GM12878 (cell line): ENCODE measurements at regions not wholly inside any gene's neighbourhood (a gene's known extent, or its start where the extent isn't known, plus 50 kb on each side); places are given as distances from the start of the nearest gene placed in this dataset.

Experiments
- ATAC-seq: fragments of 200-7000 bp; cut with Tn5 transposase; 3 replicates; pipeline ENCODE4 v1.9.1; 2020; ENCODE audit warnings: mild to moderate bottlenecking, moderate library complexity
- BruUV-seq: library from RNA; stranded (reverse); fragments of 400-500 nt; replicated peaks from 2 replicates; lab custom pipeline; 2021; lab: Mats Ljungman, UMichigan
- CTCF ChIA-PET: fragments of 300-600 bp; sonication (Branson Sonifier 250); formaldehyde crosslinking; extraction: SDS; loops from one replicate; lab custom pipeline; 2021; ENCODE audit warnings: inconsistent platforms; lab: Yijun Ruan, JAX
- POLR2A ChIA-PET: fragments of 350-600 bp; formaldehyde crosslinking; extraction: SDS; loops from one replicate; lab custom pipeline; 2021; ENCODE audit warnings: inconsistent platforms; lab: Charles Lee
- RAD21 ChIA-PET: fragments of 300-600 bp; sonication (Branson Sonifier 250); formaldehyde crosslinking; loops from one replicate; lab custom pipeline; 2023; ENCODE audit warnings: antibody characterized with exemption; ENCODE audit not compliant: unreplicated experiment; lab: Charles Lee
- SMC1A ChIA-PET: fragments of 300-600 bp; sonication (Branson Sonifier 250); formaldehyde crosslinking; loops from one replicate; lab custom pipeline; 2023; ENCODE audit not compliant: unreplicated experiment, uncharacterized antibody; lab: Charles Lee
- DNase-seq: peaks from one replicate; pipeline ENCODE4 v3.0.0-alpha.2; 2011; ENCODE audit warnings: low read depth, low spot score
- FAIRE-seq: peaks from 3 replicates; lab custom pipeline; 2011; peaks lifted over from hg19 to GRCh38; lab: Jason Lieb, UNC
- H2AFZ ChIP-seq: 2 replicates; pipeline ENCODE4 v1.6.0; 2011; ENCODE audit warnings: low read depth, low read length, control low read depth; ENCODE audit not compliant: control insufficient read depth
- H3K27ac ChIP-seq: 2 replicates; pipeline ENCODE4 v1.5.1; 2011; ENCODE audit warnings: control low read depth; ENCODE audit not compliant: control insufficient read depth, insufficient read depth
- H3K27me3 ChIP-seq, 2 experiments: replicated peaks in 1 of 2; 2 replicates each; pipeline versions ENCODE4 v1.6.0 to v1.6.1; 2011; ENCODE audit warnings: low read length in 1 of 2; ENCODE audit not compliant: control insufficient read depth in 2 of 2, insufficient read depth in 2 of 2
- H3K36me3 ChIP-seq, 2 experiments: 2 replicates each; pipeline ENCODE4 v1.5.1; 2011; ENCODE audit warnings: low read length in 1 of 2; ENCODE audit not compliant: control insufficient read depth in 2 of 2, insufficient read depth in 2 of 2
- H3K4me1 ChIP-seq: 2 replicates; pipeline ENCODE4 v1.6.1; 2011; ENCODE audit warnings: mild to moderate bottlenecking, low read length, moderate library complexity, mixed read lengths; ENCODE audit not compliant: control insufficient read depth, insufficient read depth
- H3K4me2 ChIP-seq: 2 replicates; pipeline ENCODE4 v1.6.0; 2011; ENCODE audit warnings: control low read depth; ENCODE audit not compliant: control insufficient read depth, insufficient read depth
- H3K4me3 ChIP-seq: fragments of 200-600 bp; sonication (generic); 2 replicates; pipeline ENCODE4 v1.5.1; 2016
- H3K79me2 ChIP-seq: 2 replicates; pipeline ENCODE4 v1.6.0; 2011; ENCODE audit warnings: low read length; ENCODE audit not compliant: control insufficient read depth, insufficient read depth
- H3K9ac ChIP-seq: 2 replicates; pipeline ENCODE4 v1.8.0; 2011; ENCODE audit warnings: low read length, control low read depth, mixed read lengths; ENCODE audit not compliant: control insufficient read depth, insufficient read depth
- H3K9me3 ChIP-seq: replicated peaks from 3 replicates; pipeline ENCODE4 v1.5.1; 2011; ENCODE audit warnings: mild to moderate bottlenecking, low read length; ENCODE audit not compliant: control insufficient read depth, insufficient read depth
- H4K20me1 ChIP-seq: 2 replicates; pipeline ENCODE4 v1.6.0; 2011; ENCODE audit not compliant: control insufficient read depth, insufficient read depth
- CBX5 ChIP-seq: sonication (generic); IDR thresholded peaks from 2 replicates; pipeline ENCODE4 v1.6.1; 2016; ENCODE audit warnings: low read depth, moderate library complexity, mild to moderate bottlenecking, inconsistent platforms
- CHD4 ChIP-seq: fragments of 200-600 bp; sonication (generic); IDR thresholded peaks from 2 replicates; pipeline ENCODE4 v1.6.1; 2016; ENCODE audit warnings: mild to moderate bottlenecking
- FOXK2 ChIP-seq: fragments of 450-650 bp; IDR thresholded peaks from 2 replicates; pipeline ENCODE4 v1.6.1; 2017; ENCODE audit warnings: mild to moderate bottlenecking, moderate library complexity
- POLR2AphosphoS2 ChIP-seq: IDR thresholded peaks from 2 replicates; pipeline ENCODE4 v1.6.1; 2011; ENCODE audit warnings: low read depth, mild to moderate bottlenecking, low read length, improper control_type of control experiment, moderate library complexity
- RAD21 ChIP-seq: IDR thresholded peaks from 2 replicates; pipeline ENCODE4 v1.6.1; 2011; ENCODE audit warnings: mild to moderate bottlenecking, low read depth, low read length, moderate library complexity; ENCODE audit not compliant: insufficient read depth
- RCOR1 ChIP-seq: conservative IDR thresholded peaks from 2 replicates; pipeline ENCODE4 v1.6.1; 2012; ENCODE audit warnings: low read depth, low read length, improper control_type of control experiment
- RELA ChIP-seq: fragments of 450-650 bp; IDR thresholded peaks from 2 replicates; pipeline ENCODE4 v1.8.0; 2014; ENCODE audit warnings: borderline replicate concordance; ENCODE audit not compliant: partially characterized antibody
- WGBS: methylation state at CpG from one replicate; pipeline ENCODE4 v1.1.6; 2016; ENCODE audit warnings: low lambda C conversion rate; ENCODE audit not compliant: insufficient replicate concordance, insufficient coverage; ENCODE audit errors: missing lambda C conversion rate; 5-methylcytosine and 5-hydroxymethylcytosine counted together
- in situ Hi-C: fragments of 300-500 bp; cut with MboI; formaldehyde crosslinking; loops from 9 replicates; pipeline ENCODE4 v1.14.3; 2018; ENCODE audit warnings: mixed read lengths
- intact Hi-C: fragments of 100-400 bp; cut with micrococcal nuclease; formaldehyde crosslinking; loops from one replicate; pipeline ENCODE4 v1.14.2; 2022; ENCODE audit not compliant: unreplicated experiment
- TF ChIP-seq, protein P1 (sequence below): fragments of 450-650 bp; IDR thresholded peaks from 2 replicates; pipeline ENCODE4 v1.6.1; 2018; ENCODE audit warnings: borderline replicate concordance, mild to moderate bottlenecking; ENCODE audit not compliant: partially characterized antibody
- TF ChIP-seq, protein P2 (sequence below): IDR thresholded peaks from 2 replicates; pipeline ENCODE4 v1.6.1; 2011; ENCODE audit warnings: borderline replicate concordance, low read depth, mild to moderate bottlenecking, moderate library complexity, low read length; ENCODE audit not compliant: insufficient read depth, poor library complexity, severe bottlenecking
- TF ChIP-seq, protein P3 (sequence below), 3 experiments: IDR thresholded peaks in 2 of 3; conservative IDR thresholded peaks in 1 of 3; 2 replicates each; pipeline ENCODE4 v1.5.1; 2011; ENCODE audit warnings: low read depth in 3 of 3, low read length in 3 of 3, mild to moderate bottlenecking in 3 of 3, control low read depth in 2 of 3, moderate library complexity in 2 of 3, inconsistent platforms in 1 of 3, mixed read lengths in 1 of 3; ENCODE audit not compliant: control insufficient read depth in 2 of 3, insufficient read depth in 1 of 3; ENCODE audit errors: extremely low read depth in 1 of 3
- TF ChIP-seq, protein P4 (sequence below): fragments of 150-350 bp; IDR thresholded peaks from 2 replicates; pipeline ENCODE4 v1.6.1; 2016; ENCODE audit warnings: low read depth, low read length

DNA sequence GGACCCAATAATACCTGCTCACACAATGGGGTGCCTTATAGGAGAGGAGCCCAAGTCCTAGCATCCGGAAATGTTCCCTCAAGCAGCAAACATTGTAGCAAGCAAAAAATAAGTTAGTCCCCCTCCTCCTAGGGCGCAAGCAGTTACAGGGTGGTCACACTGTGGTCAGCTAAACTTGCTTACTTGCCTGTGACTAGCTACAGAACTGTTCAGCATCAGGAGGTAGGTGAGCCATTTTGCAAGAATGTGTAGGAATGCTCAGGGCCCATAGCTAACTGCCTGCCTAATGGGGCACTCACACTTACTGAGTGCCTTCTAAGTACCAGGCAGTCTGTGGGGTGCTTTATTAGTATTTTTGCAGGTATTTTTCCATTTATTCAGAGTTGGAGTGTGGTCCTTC is 154.6 kb upstream of the GRIN2B start (continued):
- TF ChIP-seq, protein P1, sequence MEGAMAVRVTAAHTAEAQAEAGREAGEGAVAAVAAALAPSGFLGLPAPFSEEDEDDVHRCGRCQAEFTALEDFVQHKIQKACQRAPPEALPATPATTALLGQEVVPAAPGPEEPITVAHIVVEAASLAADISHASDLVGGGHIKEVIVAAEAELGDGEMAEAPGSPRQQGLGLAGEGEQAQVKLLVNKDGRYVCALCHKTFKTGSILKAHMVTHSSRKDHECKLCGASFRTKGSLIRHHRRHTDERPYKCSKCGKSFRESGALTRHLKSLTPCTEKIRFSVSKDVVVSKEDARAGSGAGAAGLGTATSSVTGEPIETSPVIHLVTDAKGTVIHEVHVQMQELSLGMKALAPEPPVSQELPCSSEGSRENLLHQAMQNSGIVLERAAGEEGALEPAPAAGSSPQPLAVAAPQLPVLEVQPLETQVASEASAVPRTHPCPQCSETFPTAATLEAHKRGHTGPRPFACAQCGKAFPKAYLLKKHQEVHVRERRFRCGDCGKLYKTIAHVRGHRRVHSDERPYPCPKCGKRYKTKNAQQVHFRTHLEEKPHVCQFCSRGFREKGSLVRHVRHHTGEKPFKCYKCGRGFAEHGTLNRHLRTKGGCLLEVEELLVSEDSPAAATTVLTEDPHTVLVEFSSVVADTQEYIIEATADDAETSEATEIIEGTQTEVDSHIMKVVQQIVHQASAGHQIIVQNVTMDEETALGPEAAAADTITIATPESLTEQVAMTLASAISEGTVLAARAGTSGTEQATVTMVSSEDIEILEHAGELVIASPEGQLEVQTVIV: no peak
- TF ChIP-seq FOXK2 (no peak), RCOR1 (no peak), CHD4 (no peak), CBX5 (no peak)
- TF ChIP-seq, protein P2, sequence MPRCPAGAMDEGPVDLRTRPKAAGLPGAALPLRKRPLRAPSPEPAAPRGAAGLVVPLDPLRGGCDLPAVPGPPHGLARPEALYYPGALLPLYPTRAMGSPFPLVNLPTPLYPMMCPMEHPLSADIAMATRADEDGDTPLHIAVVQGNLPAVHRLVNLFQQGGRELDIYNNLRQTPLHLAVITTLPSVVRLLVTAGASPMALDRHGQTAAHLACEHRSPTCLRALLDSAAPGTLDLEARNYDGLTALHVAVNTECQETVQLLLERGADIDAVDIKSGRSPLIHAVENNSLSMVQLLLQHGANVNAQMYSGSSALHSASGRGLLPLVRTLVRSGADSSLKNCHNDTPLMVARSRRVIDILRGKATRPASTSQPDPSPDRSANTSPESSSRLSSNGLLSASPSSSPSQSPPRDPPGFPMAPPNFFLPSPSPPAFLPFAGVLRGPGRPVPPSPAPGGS: no peak

DNA sequence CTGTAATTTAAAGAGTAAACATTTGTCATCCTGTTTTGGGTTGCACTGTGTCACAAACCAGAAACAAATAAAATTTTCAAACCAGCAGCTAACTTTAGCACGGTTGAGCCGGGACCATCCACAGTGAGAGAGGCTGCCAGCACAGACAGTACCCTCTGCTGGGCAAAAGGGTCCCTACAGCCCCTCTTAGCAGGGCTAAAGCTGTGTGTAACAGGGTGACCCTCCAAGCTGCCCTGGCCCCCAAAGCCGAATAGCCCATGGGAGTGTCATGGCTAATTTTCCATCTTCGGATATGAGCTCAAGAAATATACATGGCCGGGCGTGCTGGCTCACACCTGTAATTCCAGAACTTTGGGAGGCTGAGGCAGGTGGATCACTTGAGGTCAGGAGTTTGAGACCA is 157.1 kb upstream of the GRIN2B start:
- no peak overlapping the region for H3K4me3 ChIP-seq
- H3K27me3 ChIP-seq: no peaks in the 10 kb centered on the region
- SMC1A ChIA-PET: interaction anchor here (1.7 to 2.0 kb wide), 2 partner anchors 8 to 18 kb away, joined by 5 to 6 read pairs; no protein-coding TSS in a partner anchor
- POLR2A ChIA-PET: no interaction called here
- H3K79me2 ChIP-seq: no peaks in the 10 kb centered on the region
- BruUV-seq: no TSS peak
- no peaks in the 10 kb centered on the region for H3K36me3 ChIP-seq
- WGBS: 53% methylated on average over 6 of the region's 6 CpGs
- no peak for FAIRE-seq
- no peaks in the 10 kb centered on the region for H3K4me1 ChIP-seq
- no peak for DNase-seq
- in situ Hi-C loops (no loop called here), intact Hi-C loops (no loop called here)
- no peaks in the 10 kb centered on the region for H4K20me1 ChIP-seq
- no peak overlapping the region for H3K27ac ChIP-seq
- RAD21 ChIA-PET: no interaction called here
- no peak overlapping the region for H3K9ac ChIP-seq
- TF ChIP-seq RELA (no peak), RAD21 (0 out of 2 replicates have a peak, but pooled peaks have one; percentile 8), POLR2AphosphoS2 (no peak)
- TF ChIP-seq, protein P3, sequence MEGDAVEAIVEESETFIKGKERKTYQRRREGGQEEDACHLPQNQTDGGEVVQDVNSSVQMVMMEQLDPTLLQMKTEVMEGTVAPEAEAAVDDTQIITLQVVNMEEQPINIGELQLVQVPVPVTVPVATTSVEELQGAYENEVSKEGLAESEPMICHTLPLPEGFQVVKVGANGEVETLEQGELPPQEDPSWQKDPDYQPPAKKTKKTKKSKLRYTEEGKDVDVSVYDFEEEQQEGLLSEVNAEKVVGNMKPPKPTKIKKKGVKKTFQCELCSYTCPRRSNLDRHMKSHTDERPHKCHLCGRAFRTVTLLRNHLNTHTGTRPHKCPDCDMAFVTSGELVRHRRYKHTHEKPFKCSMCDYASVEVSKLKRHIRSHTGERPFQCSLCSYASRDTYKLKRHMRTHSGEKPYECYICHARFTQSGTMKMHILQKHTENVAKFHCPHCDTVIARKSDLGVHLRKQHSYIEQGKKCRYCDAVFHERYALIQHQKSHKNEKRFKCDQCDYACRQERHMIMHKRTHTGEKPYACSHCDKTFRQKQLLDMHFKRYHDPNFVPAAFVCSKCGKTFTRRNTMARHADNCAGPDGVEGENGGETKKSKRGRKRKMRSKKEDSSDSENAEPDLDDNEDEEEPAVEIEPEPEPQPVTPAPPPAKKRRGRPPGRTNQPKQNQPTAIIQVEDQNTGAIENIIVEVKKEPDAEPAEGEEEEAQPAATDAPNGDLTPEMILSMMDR (IDR thresholded peaks at IDR 0.05 in 2 of 3, conservative IDR thresholded peaks at IDR 0.05 in 1 of 3; ENCODE audit: control insufficient read depth in 2 of 3, extremely low read depth in 1 of 3, insufficient read depth in 1 of 3, low read depth in 3 of 3, low read length in 3 of 3): peak in 2 of 3 experiments; percentile 30 to 31; a peak in 2 of 6 replicates
- TF ChIP-seq, protein P4, sequence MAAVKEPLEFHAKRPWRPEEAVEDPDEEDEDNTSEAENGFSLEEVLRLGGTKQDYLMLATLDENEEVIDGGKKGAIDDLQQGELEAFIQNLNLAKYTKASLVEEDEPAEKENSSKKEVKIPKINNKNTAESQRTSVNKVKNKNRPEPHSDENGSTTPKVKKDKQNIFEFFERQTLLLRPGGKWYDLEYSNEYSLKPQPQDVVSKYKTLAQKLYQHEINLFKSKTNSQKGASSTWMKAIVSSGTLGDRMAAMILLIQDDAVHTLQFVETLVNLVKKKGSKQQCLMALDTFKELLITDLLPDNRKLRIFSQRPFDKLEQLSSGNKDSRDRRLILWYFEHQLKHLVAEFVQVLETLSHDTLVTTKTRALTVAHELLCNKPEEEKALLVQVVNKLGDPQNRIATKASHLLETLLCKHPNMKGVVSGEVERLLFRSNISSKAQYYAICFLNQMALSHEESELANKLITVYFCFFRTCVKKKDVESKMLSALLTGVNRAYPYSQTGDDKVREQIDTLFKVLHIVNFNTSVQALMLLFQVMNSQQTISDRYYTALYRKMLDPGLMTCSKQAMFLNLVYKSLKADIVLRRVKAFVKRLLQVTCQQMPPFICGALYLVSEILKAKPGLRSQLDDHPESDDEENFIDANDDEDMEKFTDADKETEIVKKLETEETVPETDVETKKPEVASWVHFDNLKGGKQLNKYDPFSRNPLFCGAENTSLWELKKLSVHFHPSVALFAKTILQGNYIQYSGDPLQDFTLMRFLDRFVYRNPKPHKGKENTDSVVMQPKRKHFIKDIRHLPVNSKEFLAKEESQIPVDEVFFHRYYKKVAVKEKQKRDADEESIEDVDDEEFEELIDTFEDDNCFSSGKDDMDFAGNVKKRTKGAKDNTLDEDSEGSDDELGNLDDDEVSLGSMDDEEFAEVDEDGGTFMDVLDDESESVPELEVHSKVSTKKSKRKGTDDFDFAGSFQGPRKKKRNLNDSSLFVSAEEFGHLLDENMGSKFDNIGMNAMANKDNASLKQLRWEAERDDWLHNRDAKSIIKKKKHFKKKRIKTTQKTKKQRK: no peak
- ATAC-seq: peak; percentile 80
- no peaks in the 10 kb centered on the region for H3K9me3 ChIP-seq
- H3K4me2 ChIP-seq: no peak overlapping the region
- CTCF ChIA-PET: interaction anchor here (0.8 to 3.6 kb wide), 7 partner anchors 9 to 33 kb away, joined by 3 to 16 read pairs (median 4); no protein-coding TSS in a partner anchor
- H2AFZ ChIP-seq: no peak overlapping the region
